AG04449 (cell line): ENCODE measurements at regions not wholly inside any gene's neighbourhood (a gene's known extent, or its start where the extent isn't known, plus 50 kb on each side); places are given as distances from the start of the nearest gene placed in this dataset.
"Not testable (repeated sequence)": the region's sequence is repeated elsewhere in the genome, so short reads cannot be mapped to it uniquely, and the experiment has no call there.

Experiments
- CTCF ChIA-PET: fragments of 350-600 bp; formaldehyde crosslinking; extraction: SDS; loops from one replicate; lab custom pipeline; 2021; ENCODE audit warnings: antibody characterized with exemption; lab: Yijun Ruan, JAX
- POLR2A ChIA-PET: fragments of 400-600, 350-600 bp; formaldehyde crosslinking; extraction: SDS; loops from one replicate; lab custom pipeline; 2020; ENCODE audit warnings: antibody characterized with exemption, inconsistent platforms; lab: Yijun Ruan, JAX
- DNase-seq: peaks from one replicate; pipeline ENCODE4 v3.0.0-alpha.2; 2010; ENCODE audit warnings: low read depth, low spot score
- H3K4me3 ChIP-seq: 2 replicates; pipeline ENCODE4 v1.5.1; 2011; ENCODE audit warnings: low read depth, mild to moderate bottlenecking, control low read depth, low read length
- CTCF ChIP-seq: IDR thresholded peaks from one replicate; pipeline ENCODE4 v1.5.1; 2011; ENCODE audit warnings: mild to moderate bottlenecking, moderate library complexity, low read length, control low read depth, inconsistent platforms; ENCODE audit not compliant: insufficient read depth; ENCODE audit errors: missing control alignments

GRCh38 chr3:143175940-143176894 is 56.6 kb downstream of the CHST2 start:
- DNase-seq, POLR2A ChIA-PET, H3K4me3 ChIP-seq, CTCF ChIA-PET: not testable (repeated sequence)

DNA sequence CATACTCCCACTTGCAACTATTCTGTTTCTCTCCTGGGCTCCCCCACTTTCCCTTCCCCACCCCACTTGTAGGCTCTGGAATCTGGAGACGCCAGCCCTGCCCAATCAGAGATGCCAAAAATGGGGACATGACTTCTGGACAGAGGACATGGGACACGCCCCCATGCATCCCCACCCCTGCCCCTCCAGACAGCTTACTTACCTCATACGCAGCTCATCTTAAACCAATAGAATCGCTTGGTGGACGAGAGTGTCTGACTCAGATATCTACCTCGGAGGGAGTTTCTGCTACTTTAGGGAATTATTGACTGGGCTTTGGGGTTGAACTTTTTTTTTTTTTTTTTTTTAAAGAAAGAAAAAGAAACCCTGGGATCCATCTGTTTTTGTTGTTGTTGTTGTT is 58.4 kb downstream of the CHST2 start:
- H3K4me3 ChIP-seq, DNase-seq, CTCF ChIA-PET, POLR2A ChIA-PET: not testable (repeated sequence)

- POLR2A ChIA-PET, DNase-seq, H3K4me3 ChIP-seq, CTCF ChIA-PET: not testable (repeated sequence)
Measured at GRCh38 chr3:143178775-143179548, 59.4 kb downstream of the CHST2 start.

DNA sequence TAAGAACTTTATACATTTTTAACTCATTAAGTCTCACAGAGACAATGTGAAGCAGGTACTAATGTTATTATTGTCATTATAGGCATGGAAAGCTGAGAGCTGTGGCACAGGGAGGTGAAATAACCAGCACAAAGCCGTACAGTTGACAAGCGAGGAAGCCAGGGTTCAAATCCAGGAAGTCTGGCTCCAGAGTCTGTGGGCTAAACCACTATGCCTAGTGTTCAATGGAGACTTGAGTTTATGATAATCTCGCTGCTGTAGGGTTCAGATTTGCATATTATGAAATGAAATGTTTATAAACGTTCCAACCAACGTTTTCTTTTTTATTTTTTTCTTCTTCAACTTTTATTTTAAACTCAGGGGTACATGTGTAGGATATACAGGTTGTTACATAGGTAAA is 60.0 kb downstream of the CHST2 start:
- ChIA-PET CTCF (no interaction called here), POLR2A (no interaction called here)
- H3K4me3 ChIP-seq: no peak overlapping the region
- no peak for TF ChIP-seq CTCF
- no peak for DNase-seq

- CTCF ChIA-PET, H3K4me3 ChIP-seq, POLR2A ChIA-PET: not testable (repeated sequence)
Measured at GRCh38 chr3:143180860-143181259, 61.3 kb downstream of the CHST2 start.

DNA sequence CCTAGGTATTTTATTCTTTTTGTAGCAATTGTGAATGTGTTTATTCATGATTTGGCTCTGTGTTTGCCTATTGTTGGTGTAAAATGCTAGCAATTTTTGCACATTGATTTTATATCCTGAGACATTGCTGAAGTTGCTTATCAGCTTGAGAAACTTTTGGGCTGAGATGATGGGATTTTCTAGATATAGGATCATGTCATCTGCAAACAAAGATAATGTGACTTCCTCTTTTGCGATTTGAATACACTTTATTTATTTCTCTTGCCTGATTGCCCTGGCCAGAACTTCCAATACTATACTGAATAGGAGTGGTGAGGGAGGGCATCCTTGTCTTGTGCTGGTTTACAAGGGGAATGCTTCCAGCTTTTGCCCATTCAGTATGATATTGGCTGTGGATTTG is 62.4 kb downstream of the CHST2 start:
- CTCF ChIA-PET: interaction anchor here (1.0 kb wide), 1 partner anchor 11 kb away, joined by 3 read pairs; no protein-coding TSS in a partner anchor
- H3K4me3 ChIP-seq, DNase-seq, POLR2A ChIA-PET: not testable (repeated sequence)

More at GRCh38 chr3:143180860-143181259, 61.3 kb downstream of the CHST2 start:
- not testable (repeated sequence) for DNase-seq

GRCh38 chr3:143182866-143183664 is 63.5 kb downstream of the CHST2 start:
- POLR2A ChIA-PET: no interaction called here
- DNase-seq: no peak
- CTCF ChIA-PET: no interaction called here
- no peak for TF ChIP-seq CTCF
- H3K4me3 ChIP-seq: no peak overlapping the region

DNA sequence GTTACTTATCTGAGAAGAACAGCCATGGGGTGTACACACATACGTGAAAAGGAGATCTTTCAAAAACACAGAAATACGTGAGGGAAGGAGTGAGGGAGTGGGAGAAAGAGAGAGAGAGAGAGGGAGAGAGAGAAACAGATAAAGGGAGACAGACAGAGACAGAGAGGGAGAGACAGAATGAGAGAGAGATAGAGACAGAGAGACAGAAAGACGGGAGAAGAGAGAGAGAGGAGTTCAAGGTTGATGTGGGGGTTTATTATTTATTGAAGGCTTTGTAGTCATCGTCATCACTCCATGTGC is 64.0 kb downstream of the CHST2 start:
- no peak overlapping the region for H3K4me3 ChIP-seq
- no peak for TF ChIP-seq CTCF
- ChIA-PET POLR2A (no interaction called here), CTCF (no interaction called here)
- no peak for DNase-seq
